Omental fat pad (tissue), 3 donors: ENCODE measurements at regions not wholly inside any gene's neighbourhood (a gene's known extent, or its start where the extent isn't known, plus 50 kb on each side); places are given as distances from the start of the nearest gene placed in this dataset.
"Not testable (repeated sequence)": the region's sequence is repeated elsewhere in the genome, so short reads cannot be mapped to it uniquely, and the experiment has no call there.

Experiments
- ATAC-seq: fragments of 150-250 bp; one replicate; pipeline ENCODE4 v1.9.1; 2016; ENCODE audit warnings: mild to moderate bottlenecking, moderate library complexity; ENCODE audit not compliant: low FRiP score
- DNase-seq: peaks from one replicate; pipeline ENCODE4 v3.0.0-alpha.2; 2019; ENCODE audit warnings: low spot score
- CTCF ChIP-seq, 3 donors: fragments of 450-650 bp; IDR thresholded peaks; one replicate each; pipeline ENCODE4 v1.5.1; 2016 to 2017; ENCODE audit warnings: antibody characterized with exemption in 3 of 3, mild to moderate bottlenecking in 3 of 3, moderate library complexity in 2 of 3

GRCh38 chr2:91477731-91478672 is 2786.5 kb downstream of the RPIA start:
- DNase-seq = no peak
- peak; percentile 41 for ATAC-seq
- no peak for TF ChIP-seq CTCF (IDR thresholded peaks at IDR 0.05)

- DNase-seq = not testable (repeated sequence)
Measured at GRCh38 chr2:91478851-91479718, 2787.6 kb downstream of the RPIA start.

GRCh38 chr2:91485226-91485625 is 2793.8 kb downstream of the RPIA start:
- not testable (repeated sequence) for DNase-seq, ATAC-seq

More at GRCh38 chr2:91478851-91479718, 2787.6 kb downstream of the RPIA start:
- ATAC-seq = not testable (repeated sequence)

GRCh38 chr2:91497129-91498064 is 2805.9 kb downstream of the RPIA start:
- not testable (repeated sequence) for DNase-seq
- peak; percentile 37 for ATAC-seq

GRCh38 chr2:91498065-91498449 is 2806.6 kb downstream of the RPIA start:
- not testable (repeated sequence) for DNase-seq, ATAC-seq

GRCh38 chr2:91498513-91499250 is 2807.2 kb downstream of the RPIA start:
- peak; percentile 26 for DNase-seq
- peak; percentile 72 for ATAC-seq

- DNase-seq, ATAC-seq: not testable (repeated sequence)
Measured at GRCh38 chr2:91499431-91500050, 2808.1 kb downstream of the RPIA start.

- ATAC-seq = peak; percentile 12
Measured at GRCh38 chr2:91500246-91500977, 2808.9 kb downstream of the RPIA start.

GRCh38 chr2:91500978-91501310 is 2809.5 kb downstream of the RPIA start:
- not testable (repeated sequence) for ATAC-seq

More at GRCh38 chr2:91500246-91500977, 2808.9 kb downstream of the RPIA start:
- DNase-seq = not testable (repeated sequence)

GRCh38 chr2:91501481-91502080 is 2810.1 kb downstream of the RPIA start:
- not testable (repeated sequence) for DNase-seq, ATAC-seq

More at GRCh38 chr2:91500978-91501310, 2809.5 kb downstream of the RPIA start:
- not testable (repeated sequence) for DNase-seq

- not testable (repeated sequence) for DNase-seq
- peak; percentile 41 for ATAC-seq
Measured at GRCh38 chr2:91503572-91503958, 2812.1 kb downstream of the RPIA start.

GRCh38 chr2:91503959-91504741 is 2812.7 kb downstream of the RPIA start:
- not testable (repeated sequence) for DNase-seq
- peak; percentile 14 for ATAC-seq

- DNase-seq, ATAC-seq: not testable (repeated sequence)
Measured at GRCh38 chr2:91508816-91509215, 2817.3 kb downstream of the RPIA start.

- DNase-seq, ATAC-seq: not testable (repeated sequence)
Measured at GRCh38 chr2:91509276-91509675, 2817.8 kb downstream of the RPIA start.
